RWPE2 (cell line): ENCODE measurements at regions not wholly inside any gene's neighbourhood (a gene's known extent, or its start where the extent isn't known, plus 50 kb on each side); places are given as distances from the start of the nearest gene placed in this dataset.

Source experiments
- ATAC-seq: fragments of 200-7000 bp; cut with Tn5 transposase; 3 replicates; pipeline ENCODE4 v1.9.1; 2021; ENCODE audit warnings: low read depth
- DNase-seq: peaks from one replicate; pipeline ENCODE4 v3.0.0-alpha.2; 2020; ENCODE audit warnings: low spot score
- H3K27ac ChIP-seq: fragments of 450-650 bp; 2 replicates; pipeline ENCODE4 v1.5.1; 2017; ENCODE audit warnings: mild to moderate bottlenecking; ENCODE audit not compliant: poor library complexity, severe bottlenecking
- H3K27me3 ChIP-seq: fragments of 250-450 bp; sonication (Bioruptor Pico); 2 replicates; pipeline ENCODE4 v1.5.1; 2021; ENCODE audit warnings: mild to moderate bottlenecking, moderate library complexity; ENCODE audit not compliant: insufficient read depth, poor library complexity, severe bottlenecking
- H3K36me3 ChIP-seq: fragments of 250-450 bp; sonication (Bioruptor Pico); 2 replicates; pipeline ENCODE4 v1.5.1; 2020; ENCODE audit warnings: low read depth, mild to moderate bottlenecking, moderate library complexity
- H3K4me1 ChIP-seq: fragments of 250-450 bp; sonication (Bioruptor Pico); 2 replicates; pipeline ENCODE4 v1.5.1; 2021; ENCODE audit warnings: mild to moderate bottlenecking, moderate library complexity; ENCODE audit not compliant: insufficient read depth, poor library complexity, severe bottlenecking
- H3K4me3 ChIP-seq: fragments of 250-450 bp; sonication (Bioruptor Pico); 2 replicates; pipeline ENCODE4 v1.5.1; 2021; ENCODE audit warnings: mild to moderate bottlenecking, moderate library complexity; ENCODE audit not compliant: severe bottlenecking
- H3K9me3 ChIP-seq: fragments of 250-450 bp; sonication (Bioruptor Pico); 2 replicates; pipeline ENCODE4 v1.5.1; 2021; ENCODE audit warnings: mild to moderate bottlenecking, moderate library complexity; ENCODE audit not compliant: severe bottlenecking
- CTCF ChIP-seq: fragments of 450-650 bp; IDR thresholded peaks from one replicate; pipeline ENCODE4 v1.5.1; 2017; ENCODE audit warnings: mild to moderate bottlenecking, moderate library complexity; ENCODE audit not compliant: poor library complexity, severe bottlenecking

DNA sequence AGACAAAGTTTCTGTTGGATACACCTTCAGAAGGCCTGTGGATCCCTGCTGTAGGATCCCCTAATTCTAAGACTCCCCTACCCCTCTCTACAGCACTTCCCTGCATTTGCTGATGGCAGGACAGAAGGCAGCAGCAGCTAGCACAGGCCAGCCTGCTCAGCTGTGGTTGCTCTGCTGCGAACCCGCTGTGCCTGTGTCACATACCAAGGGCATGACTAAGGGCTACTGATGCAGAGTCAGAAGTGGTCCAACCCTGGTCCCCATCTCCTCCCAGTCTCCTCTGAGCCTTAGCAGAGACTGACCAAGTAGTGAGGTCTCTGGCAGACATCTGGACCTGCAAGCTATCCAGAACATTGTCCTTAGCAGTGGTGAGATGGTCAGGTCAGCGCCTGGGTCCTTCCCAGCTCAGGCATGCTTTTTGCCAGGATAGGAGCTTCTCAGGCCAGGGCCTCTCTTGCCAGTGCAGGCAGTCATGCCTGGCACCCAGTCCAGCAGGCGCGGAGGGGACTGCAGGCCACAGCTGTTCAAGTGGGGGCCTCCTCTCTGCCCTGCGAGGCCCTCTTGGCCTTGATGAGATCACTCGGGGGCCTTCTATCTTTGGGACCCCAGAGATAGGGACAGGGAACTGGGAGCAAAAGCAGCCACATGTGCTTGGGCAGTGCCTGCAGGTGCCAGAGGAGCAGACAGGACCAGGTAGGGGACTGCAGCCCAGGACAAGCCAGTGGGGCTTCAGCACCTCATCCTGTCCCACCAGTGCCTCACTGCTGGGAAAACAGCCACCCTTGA is 146.4 kb downstream of the ZNF248 start:
- no peak for TF ChIP-seq CTCF
- DNase-seq (no peak), ATAC-seq (peak; percentile 68; the same call in 1 of the 3 replicates)
- Histone ChIP-seq H3K27me3 (no peaks in the 10 kb centered on the region), H3K9me3 (no peaks in the 10 kb centered on the region), H3K36me3 (no peaks in the 10 kb centered on the region), H3K4me3 (no peak overlapping the region), H3K27ac (no peak overlapping the region), H3K4me1 (no peaks in the 10 kb centered on the region)

DNA sequence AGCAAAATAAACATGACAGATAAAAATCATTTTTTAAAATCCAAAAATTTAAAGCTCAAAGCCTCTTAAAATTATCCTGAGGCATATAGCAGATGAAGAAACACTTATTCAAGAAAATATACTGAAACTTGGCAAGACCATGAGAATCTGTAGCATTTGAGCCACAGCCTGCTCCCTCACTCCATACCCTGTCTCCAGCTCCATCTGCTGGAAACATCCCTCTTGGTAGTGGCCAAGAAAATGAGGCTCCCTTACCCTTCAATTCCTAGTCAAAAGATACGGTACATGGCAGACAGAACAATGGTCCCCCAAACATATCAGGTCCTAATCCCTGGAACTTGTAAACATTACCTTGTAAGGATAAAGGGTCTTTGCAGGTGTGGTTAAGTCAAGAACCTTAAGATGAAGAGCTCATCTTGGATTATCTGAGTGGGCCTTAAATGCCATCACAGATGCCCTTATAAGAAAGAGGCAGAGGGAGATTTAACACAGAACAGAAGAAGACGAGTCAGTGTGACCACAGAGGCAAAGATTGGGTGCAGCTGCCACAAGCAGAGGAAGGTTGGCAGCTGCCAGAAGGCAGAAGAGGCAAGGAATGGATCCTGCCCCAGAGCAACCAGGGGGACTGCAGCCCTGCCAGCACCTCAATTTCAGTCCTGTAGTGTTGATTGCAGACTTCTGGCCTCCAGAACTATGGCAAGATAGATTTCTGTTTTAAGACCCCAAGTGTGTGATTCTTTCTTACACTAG is 149.4 kb downstream of the ZNF248 start:
- Histone ChIP-seq H3K27ac (no peak overlapping the region), H3K4me1 (no peaks in the 10 kb centered on the region), H3K36me3 (no peaks in the 10 kb centered on the region), H3K4me3 (no peak overlapping the region), H3K27me3 (no peaks in the 10 kb centered on the region), H3K9me3 (no peaks in the 10 kb centered on the region)
- DNase-seq, result no peak
- ATAC-seq, result no peak
- TF ChIP-seq CTCF, result no peak

DNA sequence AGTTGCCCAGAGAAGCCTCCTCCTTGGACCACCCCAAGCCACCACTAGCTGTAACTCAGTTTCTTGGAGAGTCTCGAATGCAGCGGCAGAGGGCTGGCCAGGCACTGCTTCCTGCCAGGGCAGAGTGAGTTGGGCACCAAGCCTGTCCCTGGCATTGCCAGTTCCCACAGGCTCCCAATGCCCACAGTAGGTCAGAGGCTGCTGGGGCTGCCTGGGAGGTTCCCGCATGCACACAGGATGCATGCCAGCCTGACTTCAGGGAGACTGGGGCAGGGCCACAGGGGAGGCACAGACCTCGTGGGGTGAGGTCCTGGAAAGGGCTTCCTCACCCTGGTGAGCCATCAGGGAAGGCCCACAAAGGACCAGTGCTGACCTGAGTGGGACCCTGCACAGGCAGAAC is 152.8 kb downstream of the ZNF248 start:
- TF ChIP-seq CTCF, result no peak
- Histone ChIP-seq H3K27ac (no peak overlapping the region), H3K9me3 (no peaks in the 10 kb centered on the region), H3K36me3 (no peaks in the 10 kb centered on the region), H3K27me3 (no peaks in the 10 kb centered on the region), H3K4me3 (no peak overlapping the region), H3K4me1 (no peaks in the 10 kb centered on the region)
- no peak for ATAC-seq
- no peak for DNase-seq

- peak; percentile 15 for DNase-seq
- no peaks in the 10 kb centered on the region for H3K4me1 ChIP-seq
- no peaks in the 10 kb centered on the region for H3K9me3 ChIP-seq
Measured at GRCh38 chr10:37703833-37704382, 153.5 kb downstream of the ZNF248 start.

More at GRCh38 chr10:37703833-37704382, 153.5 kb downstream of the ZNF248 start:
- no peak for TF ChIP-seq CTCF
- no peak overlapping the region for H3K27ac ChIP-seq
- no peak overlapping the region for H3K4me3 ChIP-seq
- no peaks in the 10 kb centered on the region for H3K36me3 ChIP-seq
- no peaks in the 10 kb centered on the region for H3K27me3 ChIP-seq
- no peak for ATAC-seq
